IMR-90 (cell line): ENCODE measurements at regions not wholly inside any gene's neighbourhood (a gene's known extent, or its start where the extent isn't known, plus 50 kb on each side); places are given as distances from the start of the nearest gene placed in this dataset.

Experiments
- ATAC-seq: fragments of 200-7000 bp; cut with Tn5 transposase; 2 replicates; pipeline ENCODE4 v1.9.1; 2020; ENCODE audit warnings: low read depth, mild to moderate bottlenecking, moderate library complexity
- BruUV-seq: library from RNA; stranded (reverse); fragments of 400-500 nt; replicated peaks from 2 replicates; lab custom pipeline; 2021; lab: Mats Ljungman, UMichigan
- CTCF ChIA-PET: fragments of 300-600 bp; formaldehyde crosslinking; extraction: SDS; loops from one replicate; lab custom pipeline; 2021; ENCODE audit warnings: antibody characterized with exemption; lab: Yijun Ruan, JAX
- POLR2A ChIA-PET: fragments of 300-600 bp; sonication (Branson Sonifier 250); formaldehyde crosslinking; loops from one replicate; lab custom pipeline; 2022; ENCODE audit warnings: antibody characterized with exemption; ENCODE audit not compliant: unreplicated experiment; lab: Charles Lee
- DNase-seq: peaks from one replicate; pipeline ENCODE4 v3.0.0; 2013
- H2AFZ ChIP-seq: replicated peaks from 2 replicates; pipeline ENCODE3; 2013; ENCODE audit warnings: low read length, mild to moderate bottlenecking; ENCODE audit not compliant: poor library complexity
- H2AK5ac ChIP-seq: 2 replicates; pipeline ENCODE4 v1.6.1; 2013; ENCODE audit warnings: low read depth, low read length, inconsistent platforms
- H2AK9ac ChIP-seq: replicated peaks from 2 replicates; pipeline ENCODE3; 2013; ENCODE audit warnings: mild to moderate bottlenecking, low read depth, low read length, moderate library complexity; ENCODE audit not compliant: poor library complexity
- H2BK120ac ChIP-seq: 2 replicates; pipeline ENCODE4 v1.6.1; 2013; ENCODE audit warnings: low read depth, low read length, inconsistent platforms
- H2BK15ac ChIP-seq: 3 replicates; pipeline ENCODE4 v1.6.1; 2013; ENCODE audit warnings: low read depth, low read length, inconsistent platforms
- H2BK20ac ChIP-seq: 2 replicates; pipeline ENCODE4 v1.6.1; 2013; ENCODE audit warnings: low read depth, mild to moderate bottlenecking, inconsistent platforms, low read length, moderate library complexity
- H2BK5ac ChIP-seq: 2 replicates; pipeline ENCODE4 v1.6.1; 2013; ENCODE audit warnings: mild to moderate bottlenecking, low read depth, low read length, inconsistent platforms; ENCODE audit not compliant: poor library complexity, severe bottlenecking
- H3K14ac ChIP-seq: replicated peaks from 2 replicates; pipeline ENCODE4 v1.6.1; 2013; ENCODE audit warnings: low read depth, low read length, inconsistent platforms
- H3K18ac ChIP-seq: 2 replicates; pipeline ENCODE4 v1.6.1; 2013; ENCODE audit warnings: low read depth, low read length, control low read depth
- H3K23ac ChIP-seq: 2 replicates; pipeline ENCODE4 v1.6.1; 2013; ENCODE audit warnings: low read depth, low read length, inconsistent platforms
- H3K27ac ChIP-seq: 2 replicates; pipeline ENCODE4 v1.5.1; 2013; ENCODE audit warnings: mild to moderate bottlenecking, control low read depth, low read length; ENCODE audit not compliant: insufficient read depth
- H3K27me3 ChIP-seq: 2 replicates; pipeline ENCODE4 v1.6.1; 2013; ENCODE audit warnings: low read length; ENCODE audit not compliant: control insufficient read depth, insufficient read depth
- H3K36me3 ChIP-seq: 2 replicates; pipeline ENCODE4 v1.6.1; 2013; ENCODE audit warnings: low read length, mixed read lengths; ENCODE audit not compliant: control insufficient read depth, insufficient read depth
- H3K4ac ChIP-seq: 2 replicates; pipeline ENCODE4 v1.6.1; 2013; ENCODE audit warnings: low read depth, low read length, inconsistent platforms
- H3K4me1 ChIP-seq: 2 replicates; pipeline ENCODE4 v1.6.1; 2013; ENCODE audit warnings: low read length, mixed read lengths; ENCODE audit not compliant: control insufficient read depth, insufficient read depth
- H3K4me2 ChIP-seq: 2 replicates; pipeline ENCODE4 v1.6.1; 2013; ENCODE audit warnings: low read depth, mild to moderate bottlenecking, control low read depth, low read length, moderate library complexity
- H3K4me3 ChIP-seq: 2 replicates; pipeline ENCODE4 v1.5.1; 2013; ENCODE audit warnings: low read depth, mild to moderate bottlenecking, control low read depth, low read length, moderate library complexity; ENCODE audit not compliant: insufficient read depth
- H3K56ac ChIP-seq: 2 replicates; pipeline ENCODE4 v1.6.1; 2013; ENCODE audit warnings: low read length, inconsistent platforms; ENCODE audit not compliant: insufficient read depth; ENCODE audit errors: extremely low read depth
- H3K79me1 ChIP-seq, 2 experiments: 2 replicates each; pipeline ENCODE4 v1.6.1; 2013; ENCODE audit warnings: low read length in 2 of 2, inconsistent platforms in 1 of 2, low read depth in 1 of 2
- H3K9ac ChIP-seq: 2 replicates; pipeline ENCODE4 v1.6.1; 2013; ENCODE audit warnings: low read depth, low read length, control low read depth
- H3K9me1 ChIP-seq: 2 replicates; pipeline ENCODE4 v1.6.1; 2013; ENCODE audit warnings: low read length, inconsistent platforms; ENCODE audit not compliant: insufficient read depth
- H3K9me3 ChIP-seq: 2 replicates; pipeline ENCODE4 v1.6.1; 2013; ENCODE audit warnings: low read length; ENCODE audit not compliant: control insufficient read depth, insufficient read depth
- H4K20me1 ChIP-seq: 2 replicates; pipeline ENCODE4 v1.6.1; 2013; ENCODE audit warnings: low read length, inconsistent platforms; ENCODE audit not compliant: insufficient read depth
- H4K5ac ChIP-seq: 2 replicates; pipeline ENCODE4 v1.6.1; 2013; ENCODE audit warnings: mild to moderate bottlenecking, low read depth, low read length, control low read depth
- H4K8ac ChIP-seq, 2 experiments: 2 replicates each; pipeline ENCODE4 v1.6.1; 2013; ENCODE audit warnings: low read depth in 2 of 2, low read length in 2 of 2, control low read depth in 1 of 2, inconsistent platforms in 1 of 2
- H4K91ac ChIP-seq: 2 replicates; pipeline ENCODE4 v1.6.1; 2013; ENCODE audit warnings: low read depth, low read length, inconsistent platforms; ENCODE audit not compliant: insufficient read depth
- CHD1 ChIP-seq: IDR thresholded peaks from 2 replicates; pipeline ENCODE4 v1.6.1; 2012; ENCODE audit warnings: low read depth, low read length, improper control_type of control experiment
- FOS ChIP-seq: fragments of 150-350 bp; IDR thresholded peaks from 2 replicates; pipeline ENCODE4 v1.6.1; 2016; ENCODE audit warnings: low read depth, low read length
- MAFK ChIP-seq: IDR thresholded peaks from 2 replicates; pipeline ENCODE4 v1.6.1; 2012; ENCODE audit warnings: low read depth, low read length, improper control_type of control experiment
- MXI1 ChIP-seq: IDR thresholded peaks from 2 replicates; pipeline ENCODE4 v1.6.1; 2012; ENCODE audit warnings: low read depth, mild to moderate bottlenecking, low read length, moderate library complexity, borderline replicate concordance
- NFE2L2 ChIP-seq: fragments of 150-350 bp; IDR thresholded peaks from 2 replicates; pipeline ENCODE4 v1.6.1; 2016; ENCODE audit warnings: low read depth, mild to moderate bottlenecking, low read length
- POLR2A ChIP-seq: IDR thresholded peaks from 2 replicates; pipeline ENCODE4 v1.6.1; 2012; ENCODE audit warnings: mild to moderate bottlenecking, low read depth, low read length
- RAD21 ChIP-seq: IDR thresholded peaks from 2 replicates; pipeline ENCODE4 v1.6.1; 2012; ENCODE audit warnings: low read length, improper control_type of control experiment
- RCOR1 ChIP-seq: IDR thresholded peaks from 2 replicates; pipeline ENCODE4 v1.6.1; 2012; ENCODE audit warnings: mild to moderate bottlenecking, low read length, improper control_type of control experiment; ENCODE audit not compliant: insufficient replicate concordance
- RFX5 ChIP-seq: IDR thresholded peaks from 2 replicates; pipeline ENCODE4 v1.8.0; 2012; ENCODE audit warnings: low read depth, mild to moderate bottlenecking, low read length, moderate library complexity
- SMC3 ChIP-seq: fragments of 150-350 bp; IDR thresholded peaks from 2 replicates; pipeline ENCODE4 v1.6.1; 2016; ENCODE audit warnings: low read depth, mild to moderate bottlenecking, antibody characterized with exemption, low read length, moderate library complexity
- USF2 ChIP-seq: fragments of 150-350 bp; IDR thresholded peaks from 2 replicates; pipeline ENCODE4 v1.6.1; 2017; ENCODE audit warnings: mild to moderate bottlenecking, antibody characterized with exemption, low read length, low read depth
- WGBS, 2 experiments: methylation state at CpG; one replicate each; pipeline versions ENCODE4 v1.1.5 to v1.1.7; 2013; ENCODE audit warnings: missing lambda C conversion rate in 2 of 2; ENCODE audit not compliant: insufficient read length in 1 of 2; ENCODE audit errors: extremely low coverage in 2 of 2; 5-methylcytosine and 5-hydroxymethylcytosine counted together
- dilution Hi-C: fragments of 300-500 bp; cut with HindIII; formaldehyde crosslinking; loops from one replicate; pipeline ENCODE4 v1.14.3; 2018; ENCODE audit warnings: low sequenced_read_pairs; ENCODE audit not compliant: unreplicated experiment
- in situ Hi-C: fragments of 300-500 bp; cut with MboI; formaldehyde crosslinking; loops from 3 replicates; pipeline ENCODE4 v1.14.3; 2019; ENCODE audit warnings: low sequenced_read_pairs, inconsistent platforms, mixed read lengths
- intact Hi-C: fragments of 100-400 bp; cut with micrococcal nuclease; formaldehyde crosslinking; loops from 2 replicates; pipeline ENCODE4 v1.10.0; 2022

GRCh38 chr1:34693081-34693480, 61.8 kb upstream of the GJB5 start:
- Histone ChIP-seq H4K91ac (no peak overlapping the region), H3K36me3 (no peaks in the 10 kb centered on the region), H3K27me3 (no peaks in the 10 kb centered on the region), H2BK20ac (no peak overlapping the region), H2BK5ac (no peak overlapping the region), H3K27ac (no peak overlapping the region), H3K4me2 (no peak overlapping the region), H3K4ac (no peak overlapping the region), H3K4me1 (no peaks in the 10 kb centered on the region), H3K79me1 (no peaks in the 10 kb centered on the region), H3K9me1 (no peaks in the 10 kb centered on the region), H3K14ac (no peak overlapping the region), H2AK9ac (no peak overlapping the region), H4K5ac (no peak overlapping the region), H3K18ac (no peak overlapping the region), H4K20me1 (no peaks in the 10 kb centered on the region), H3K4me3 (no peak overlapping the region), H3K23ac (no peak overlapping the region), H3K9me3 (peaks cover 9% of the 10 kb centered on the region), H2AK5ac (no peak overlapping the region), H4K8ac (no peak overlapping the region), H3K9ac (no peak overlapping the region), H3K56ac (no peak overlapping the region), H2BK120ac (no peak overlapping the region), H2BK15ac (no peak overlapping the region), H2AFZ (no peak overlapping the region)
- ChIA-PET CTCF (no interaction called here), POLR2A (no interaction called here)
- in situ Hi-C loops (no loop called here), intact Hi-C loops (loop anchor here (5.0 kb wide), 1 partner anchor 781 kb away; no protein-coding TSS in a partner anchor), dilution Hi-C loops (no loop called here)
- ATAC-seq = no peak
- TF ChIP-seq RFX5 (no peak), CHD1 (no peak), RCOR1 (no peak), FOS (no peak), MXI1 (no peak), POLR2A (no peak), NFE2L2 (no peak), MAFK (no peak), SMC3 (no peak), RAD21 (no peak), USF2 (no peak)
- WGBS, 2 experiments = no CpG with 5 or more reads among the region's 2 CpGs
- no peak for DNase-seq
- BruUV-seq = no TSS peak
